ENCODE measurements at regions not wholly inside any gene's neighbourhood (a gene's known extent, or its start where the extent isn't known, plus 50 kb on each side); places are given as distances from the start of the nearest gene placed in this dataset.

GRCh38 chr9:106752581-106752980 lies 110.4 kb upstream of the ZNF462 start:
- TF ChIP-seq, protein P1, sequence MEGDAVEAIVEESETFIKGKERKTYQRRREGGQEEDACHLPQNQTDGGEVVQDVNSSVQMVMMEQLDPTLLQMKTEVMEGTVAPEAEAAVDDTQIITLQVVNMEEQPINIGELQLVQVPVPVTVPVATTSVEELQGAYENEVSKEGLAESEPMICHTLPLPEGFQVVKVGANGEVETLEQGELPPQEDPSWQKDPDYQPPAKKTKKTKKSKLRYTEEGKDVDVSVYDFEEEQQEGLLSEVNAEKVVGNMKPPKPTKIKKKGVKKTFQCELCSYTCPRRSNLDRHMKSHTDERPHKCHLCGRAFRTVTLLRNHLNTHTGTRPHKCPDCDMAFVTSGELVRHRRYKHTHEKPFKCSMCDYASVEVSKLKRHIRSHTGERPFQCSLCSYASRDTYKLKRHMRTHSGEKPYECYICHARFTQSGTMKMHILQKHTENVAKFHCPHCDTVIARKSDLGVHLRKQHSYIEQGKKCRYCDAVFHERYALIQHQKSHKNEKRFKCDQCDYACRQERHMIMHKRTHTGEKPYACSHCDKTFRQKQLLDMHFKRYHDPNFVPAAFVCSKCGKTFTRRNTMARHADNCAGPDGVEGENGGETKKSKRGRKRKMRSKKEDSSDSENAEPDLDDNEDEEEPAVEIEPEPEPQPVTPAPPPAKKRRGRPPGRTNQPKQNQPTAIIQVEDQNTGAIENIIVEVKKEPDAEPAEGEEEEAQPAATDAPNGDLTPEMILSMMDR (IDR thresholded peaks at IDR 0.05; ENCODE audit: low read depth, low read length), result no peak
- no peak overlapping the region for H3K4me3 ChIP-seq (replicated peaks in 1 of 2; ENCODE audit: low read depth in 2 of 2, low read length in 2 of 2)
- no peak for DNase-seq (ENCODE audit: low read depth in 2 of 2)

DNA sequence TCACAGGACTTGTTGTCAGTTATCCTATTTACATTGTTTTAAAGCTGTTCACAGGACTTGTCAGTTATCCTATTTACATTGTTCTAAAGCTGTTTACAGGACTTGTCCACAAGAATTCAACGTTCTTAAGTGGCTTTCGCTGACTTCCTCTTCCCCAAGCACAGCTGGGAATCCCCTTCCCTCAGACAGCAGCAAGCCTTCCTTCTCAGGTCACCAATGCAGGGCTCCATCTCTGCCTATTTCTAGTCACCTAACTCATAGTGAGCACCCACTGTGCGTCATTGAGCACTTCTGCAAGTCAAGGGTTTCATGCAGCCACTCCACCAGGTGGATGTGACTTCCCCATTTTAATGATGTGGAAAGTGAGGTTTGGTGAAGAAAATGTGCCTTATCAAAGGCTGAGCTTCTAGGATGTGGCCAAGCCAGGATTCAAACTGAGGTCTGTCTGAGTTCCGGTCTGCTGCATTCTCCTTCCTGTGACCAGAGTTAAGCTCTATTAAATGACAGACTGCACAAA lies 109.8 kb upstream of the ZNF462 start:
- TF ChIP-seq, protein P1 (IDR thresholded peaks at IDR 0.05; ENCODE audit: low read depth, low read length), result no peak
- no peak overlapping the region for H3K4me3 ChIP-seq (replicated peaks in 1 of 2; ENCODE audit: low read depth in 2 of 2, low read length in 2 of 2)
- DNase-seq (ENCODE audit: low read depth in 2 of 2), result no peak

DNA sequence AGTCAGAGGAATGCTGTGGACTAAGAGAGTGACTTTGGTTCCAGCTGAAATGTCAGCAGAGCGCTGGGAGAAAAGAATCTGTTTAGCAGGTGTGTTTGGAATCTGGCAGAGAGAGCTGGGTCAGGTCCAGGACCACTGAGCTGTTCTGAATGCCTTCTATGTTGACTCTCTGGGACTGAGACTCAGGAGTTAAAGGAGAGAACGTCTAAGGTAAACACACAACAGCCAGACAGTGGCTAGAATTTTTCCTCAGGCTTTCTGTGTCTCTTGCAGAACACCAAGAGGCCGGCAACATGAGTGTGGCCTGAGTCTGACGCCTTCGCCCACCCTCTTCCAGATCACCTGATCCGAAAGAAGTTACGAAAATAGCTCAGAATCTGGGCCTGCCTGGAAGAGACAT lies 107.2 kb upstream of the ZNF462 start:
- TF ChIP-seq, protein P1 (IDR thresholded peaks at IDR 0.05; ENCODE audit: low read depth, low read length), result no peak
- no peak for DNase-seq (ENCODE audit: low read depth in 2 of 2)

DNA sequence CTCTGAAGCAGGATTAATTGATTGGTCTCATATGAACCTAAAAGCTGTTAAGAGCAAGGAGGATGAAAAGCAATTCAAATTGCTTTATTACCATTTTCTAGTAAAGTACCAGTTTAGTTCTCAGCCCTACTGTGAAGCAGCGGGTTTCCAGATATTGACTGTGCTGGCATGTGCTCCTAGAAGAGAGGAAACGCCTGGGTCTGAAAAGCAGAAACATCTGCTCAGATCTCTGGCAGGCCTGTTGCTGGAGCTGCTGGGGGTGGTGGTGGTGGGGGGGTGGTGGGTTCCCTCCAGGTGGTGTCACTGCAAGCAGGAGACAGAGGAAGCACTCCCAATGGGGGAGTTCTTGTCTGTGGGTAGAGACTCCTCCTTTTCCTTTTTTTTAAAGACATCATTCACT lies 105.5 kb upstream of the ZNF462 start:
- no peak overlapping the region for H3K4me3 ChIP-seq (replicated peaks in 1 of 2; ENCODE audit: low read depth in 2 of 2, low read length in 2 of 2)
- no peak for DNase-seq (ENCODE audit: low read depth in 2 of 2)
- TF ChIP-seq, protein P1 (IDR thresholded peaks at IDR 0.05; ENCODE audit: low read depth, low read length), result no peak

More for the DNA sequence above, 107.2 kb upstream of the ZNF462 start:
- no peak overlapping the region for H3K4me3 ChIP-seq (replicated peaks in 1 of 2; ENCODE audit: low read depth in 2 of 2, low read length in 2 of 2)

GRCh38 chr9:106758911-106759310 lies 104.1 kb upstream of the ZNF462 start:
- H3K4me3 ChIP-seq (replicated peaks in 1 of 2; ENCODE audit: low read depth in 2 of 2, low read length in 2 of 2), result no peak overlapping the region
- peak; percentile 4 to 29 for DNase-seq (ENCODE audit: low read depth in 2 of 2)
- TF ChIP-seq, protein P1 (IDR thresholded peaks at IDR 0.05; ENCODE audit: low read depth, low read length), result no peak

DNA sequence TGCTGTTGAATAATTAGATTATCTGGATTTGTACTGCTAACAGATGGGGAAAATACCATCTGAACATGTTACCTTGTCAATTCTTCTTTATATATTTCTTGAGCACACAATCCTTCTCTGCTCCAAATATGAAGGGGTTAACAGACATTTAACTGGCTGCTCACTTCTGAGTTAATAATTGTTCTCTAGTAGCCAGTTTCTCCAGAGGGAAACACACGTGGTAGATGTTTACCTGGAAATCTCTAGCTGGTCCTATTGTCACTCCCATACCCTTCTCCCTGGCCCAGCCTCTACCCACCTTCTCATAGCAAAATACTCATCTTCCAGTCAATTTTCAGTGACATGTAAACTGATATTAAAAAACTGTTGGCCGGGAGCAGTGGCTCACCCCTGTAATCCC lies 101.5 kb upstream of the ZNF462 start:
- TF ChIP-seq, protein P1 (IDR thresholded peaks at IDR 0.05; ENCODE audit: low read depth, low read length), result no peak
- no peak for DNase-seq (ENCODE audit: low read depth in 2 of 2)
- H3K4me3 ChIP-seq (replicated peaks in 1 of 2; ENCODE audit: low read depth in 2 of 2, low read length in 2 of 2), result no peak overlapping the region

GRCh38 chr9:106766616-106767015 lies 96.3 kb upstream of the ZNF462 start:
- H3K4me3 ChIP-seq (replicated peaks in 1 of 2; ENCODE audit: low read depth in 2 of 2, low read length in 2 of 2), result no peak overlapping the region
- TF ChIP-seq, protein P1 (IDR thresholded peaks at IDR 0.05; ENCODE audit: low read depth, low read length), result no peak
- no peak for DNase-seq (ENCODE audit: low read depth in 2 of 2)

Data from cardiac fibroblast (primary cell).